ENCODE measurements at regions not wholly inside any gene's neighbourhood (a gene's known extent, or its start where the extent isn't known, plus 50 kb on each side); places are given as distances from the start of the nearest gene placed in this dataset.

- no peaks in the 10 kb centered on the region for H3K27me3 ChIP-seq
- intact Hi-C loops (cut with DNase I; ENCODE audit: low total_unique reads), result no loop called here
- H3K4me3 ChIP-seq, result no peak overlapping the region
- no peak overlapping the region for H3K27ac ChIP-seq
- H3K4me1 ChIP-seq, result no peaks in the 10 kb centered on the region
- no peak for TF ChIP-seq CTCF (IDR thresholded peaks at IDR 0.05)
- DNase-seq, result no peak
- H3K9me3 ChIP-seq, result no peaks in the 10 kb centered on the region
- H3K36me3 ChIP-seq, result no peaks in the 10 kb centered on the region
These were observed 430.1 kb downstream of the TUSC7 start for GRCh38 chr3:117139681-117140080.

GRCh38 chr3:117141812-117142211 lies 432.2 kb downstream of the TUSC7 start:
- intact Hi-C loops (cut with DNase I; ENCODE audit: low total_unique reads), result no loop called here
- Histone ChIP-seq H3K4me1 (no peaks in the 10 kb centered on the region), H3K27me3 (no peaks in the 10 kb centered on the region), H3K4me3 (no peak overlapping the region), H3K9me3 (no peaks in the 10 kb centered on the region), H3K27ac (no peak overlapping the region), H3K36me3 (no peaks in the 10 kb centered on the region)
- no peak for DNase-seq
- no peak for TF ChIP-seq CTCF (IDR thresholded peaks at IDR 0.05)

- TF ChIP-seq CTCF (IDR thresholded peaks at IDR 0.05), result no peak
- no peaks in the 10 kb centered on the region for H3K9me3 ChIP-seq
- H3K36me3 ChIP-seq, result no peaks in the 10 kb centered on the region
- no peaks in the 10 kb centered on the region for H3K4me1 ChIP-seq
- intact Hi-C loops (cut with DNase I; ENCODE audit: low total_unique reads), result no loop called here
- no peaks in the 10 kb centered on the region for H3K27me3 ChIP-seq
- DNase-seq, result no peak
- no peak overlapping the region for H3K4me3 ChIP-seq
- H3K27ac ChIP-seq, result no peak overlapping the region
These were observed 435.3 kb downstream of the TUSC7 start for GRCh38 chr3:117144853-117145252.

GRCh38 chr3:117145677-117146076 lies 436.1 kb downstream of the TUSC7 start:
- Histone ChIP-seq H3K27ac (no peak overlapping the region), H3K27me3 (no peaks in the 10 kb centered on the region), H3K9me3 (no peaks in the 10 kb centered on the region), H3K4me1 (no peaks in the 10 kb centered on the region), H3K36me3 (no peaks in the 10 kb centered on the region), H3K4me3 (no peak overlapping the region)
- DNase-seq, result no peak
- no peak for TF ChIP-seq CTCF (IDR thresholded peaks at IDR 0.05)
- intact Hi-C loops (cut with DNase I; ENCODE audit: low total_unique reads), result no loop called here

GRCh38 chr3:117146571-117146970 lies 437.0 kb downstream of the TUSC7 start:
- Histone ChIP-seq H3K9me3 (no peaks in the 10 kb centered on the region), H3K4me1 (no peaks in the 10 kb centered on the region), H3K27me3 (no peaks in the 10 kb centered on the region), H3K36me3 (no peaks in the 10 kb centered on the region), H3K4me3 (no peak overlapping the region), H3K27ac (no peak overlapping the region)
- no peak for TF ChIP-seq CTCF (IDR thresholded peaks at IDR 0.05)
- no peak for DNase-seq
- intact Hi-C loops (cut with DNase I; ENCODE audit: low total_unique reads), result no loop called here

- no peak for TF ChIP-seq CTCF (IDR thresholded peaks at IDR 0.05)
- H3K9me3 ChIP-seq, result no peaks in the 10 kb centered on the region
- intact Hi-C loops (cut with DNase I; ENCODE audit: low total_unique reads), result no loop called here
These were observed 440.0 kb downstream of the TUSC7 start for GRCh38 chr3:117149584-117149983.

More at GRCh38 chr3:117149584-117149983, 440.0 kb downstream of the TUSC7 start:
- Histone ChIP-seq H3K27ac (no peak overlapping the region), H3K4me1 (no peaks in the 10 kb centered on the region), H3K4me3 (no peak overlapping the region), H3K36me3 (no peaks in the 10 kb centered on the region), H3K27me3 (no peaks in the 10 kb centered on the region)
- DNase-seq, result no peak
